ENCODE measurements at regions not wholly inside any gene's neighbourhood (a gene's known extent, or its start where the extent isn't known, plus 50 kb on each side); places are given as distances from the start of the nearest gene placed in this dataset.
A peak's percentile ranks its signal among the peaks of the same experiment; 100 is the strongest.

- Histone ChIP-seq H3K9ac (ENCODE audit: low read length) (no peak overlapping the region), H3K79me2 (ENCODE audit: low read length) (no peaks in the 10 kb centered on the region), H3K4me2 (ENCODE audit: low read depth, low read length, poor library complexity, severe bottlenecking) (peak overlapping the region; percentile 42), H3K27me3 (ENCODE audit: low read length) (no peaks in the 10 kb centered on the region), H3K4me3 (ENCODE audit: low read length) (peak overlapping the region; percentile 40; the same call in 1 of the 2 replicates), H3K36me3 (ENCODE audit: insufficient read depth, low read length) (no peaks in the 10 kb centered on the region), H4K20me1 (ENCODE audit: insufficient read depth, low read depth, low read length) (no peaks in the 10 kb centered on the region), H3K4me1 (ENCODE audit: low read length) (peaks cover 23% of the 10 kb centered on the region), H3K9me2 (replicated peaks; ENCODE audit: insufficient read depth, low read length) (no peaks in the 10 kb centered on the region), H3K9me3 (ENCODE audit: low read length) (no peaks in the 10 kb centered on the region), H3K27ac (ENCODE audit: low read length) (no peak overlapping the region), H2AFZ (ENCODE audit: low read length) (peak overlapping the region; percentile 21; the same call in 1 of the 2 replicates)
- peak; percentile 90 for DNase-seq
These were observed 104.0 kb downstream of the FAM53A start for GRCh38 chr4:1579901-1580691.

- DNase-seq = peak; percentile 54
- peak overlapping the region; percentile 40; the same call in 1 of the 2 replicates for H3K4me3 ChIP-seq (ENCODE audit: low read length)
These were observed 104.9 kb downstream of the FAM53A start for GRCh38 chr4:1579001-1579900.

DNA sequence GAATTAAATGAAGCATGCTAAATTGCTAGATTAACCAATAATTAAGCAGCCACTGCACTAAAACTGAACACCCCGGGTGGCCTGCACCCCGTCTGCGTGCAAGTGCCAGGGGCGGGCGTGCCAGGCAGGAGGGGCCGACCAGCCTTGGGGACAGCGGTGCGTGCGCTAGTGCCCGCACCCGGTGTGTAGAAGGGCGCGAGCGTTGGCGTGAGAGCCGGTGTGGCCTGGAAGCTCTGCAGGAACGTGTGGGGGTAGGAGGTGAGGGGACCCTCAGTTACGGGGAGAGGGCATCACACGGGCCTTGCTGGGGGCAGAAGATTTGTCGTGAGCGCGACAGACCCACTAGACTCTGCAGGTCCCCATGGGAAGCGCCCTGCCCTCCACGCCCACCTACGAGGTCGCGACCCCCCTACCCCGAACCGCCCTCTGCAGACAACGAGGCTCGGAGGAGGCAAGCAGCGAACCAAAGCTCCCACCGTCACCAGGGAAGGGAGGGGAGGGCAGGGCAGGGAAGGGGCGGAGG lies 105.8 kb downstream of the FAM53A start:
- H3K27me3 ChIP-seq (ENCODE audit: low read length) = no peaks in the 10 kb centered on the region
- no peak overlapping the region for H3K27ac ChIP-seq (ENCODE audit: low read length)
- H3K4me2 ChIP-seq (ENCODE audit: low read depth, low read length, poor library complexity, severe bottlenecking) = no peak overlapping the region
- no peaks in the 10 kb centered on the region for H3K9me2 ChIP-seq (replicated peaks; ENCODE audit: insufficient read depth, low read length)
- no peak overlapping the region for H2AFZ ChIP-seq (ENCODE audit: low read length)
- H4K20me1 ChIP-seq (ENCODE audit: insufficient read depth, low read depth, low read length) = no peaks in the 10 kb centered on the region
- H3K4me1 ChIP-seq (ENCODE audit: low read length) = peaks cover 16% of the 10 kb centered on the region
- H3K9ac ChIP-seq (ENCODE audit: low read length) = no peak overlapping the region
- H3K36me3 ChIP-seq (ENCODE audit: insufficient read depth, low read length) = no peaks in the 10 kb centered on the region
- H3K4me3 ChIP-seq (ENCODE audit: low read length) = no peak overlapping the region
- H3K9me3 ChIP-seq (ENCODE audit: low read length) = no peaks in the 10 kb centered on the region
- no peaks in the 10 kb centered on the region for H3K79me2 ChIP-seq (ENCODE audit: low read length)
- no peak for DNase-seq

More at GRCh38 chr4:1579001-1579900, 104.9 kb downstream of the FAM53A start:
- Histone ChIP-seq H3K79me2 (ENCODE audit: low read length) (no peaks in the 10 kb centered on the region), H3K36me3 (ENCODE audit: insufficient read depth, low read length) (no peaks in the 10 kb centered on the region), H3K9me3 (ENCODE audit: low read length) (no peaks in the 10 kb centered on the region), H2AFZ (ENCODE audit: low read length) (peak overlapping the region; percentile 21; the same call in 1 of the 2 replicates), H4K20me1 (ENCODE audit: insufficient read depth, low read depth, low read length) (no peaks in the 10 kb centered on the region), H3K9me2 (replicated peaks; ENCODE audit: insufficient read depth, low read length) (no peaks in the 10 kb centered on the region), H3K4me2 (ENCODE audit: low read depth, low read length, poor library complexity, severe bottlenecking) (peak overlapping the region; percentile 42), H3K9ac (ENCODE audit: low read length) (0 out of 2 replicates have a peak overlapping the region, but pooled peaks have one; percentile 17), H3K27ac (ENCODE audit: low read length) (no peak overlapping the region), H3K4me1 (ENCODE audit: low read length) (peaks cover 23% of the 10 kb centered on the region), H3K27me3 (ENCODE audit: low read length) (no peaks in the 10 kb centered on the region)

GRCh38 chr4:1577822-1578217 lies 106.3 kb downstream of the FAM53A start:
- Histone ChIP-seq H3K27me3 (ENCODE audit: low read length) (no peaks in the 10 kb centered on the region), H3K4me1 (ENCODE audit: low read length) (peaks cover 11% of the 10 kb centered on the region), H2AFZ (ENCODE audit: low read length) (no peak overlapping the region), H3K4me3 (ENCODE audit: low read length) (no peak overlapping the region), H3K79me2 (ENCODE audit: low read length) (no peaks in the 10 kb centered on the region), H3K4me2 (ENCODE audit: low read depth, low read length, poor library complexity, severe bottlenecking) (no peak overlapping the region), H3K36me3 (ENCODE audit: insufficient read depth, low read length) (no peaks in the 10 kb centered on the region), H3K27ac (ENCODE audit: low read length) (no peak overlapping the region), H3K9ac (ENCODE audit: low read length) (no peak overlapping the region), H3K9me3 (ENCODE audit: low read length) (no peaks in the 10 kb centered on the region), H4K20me1 (ENCODE audit: insufficient read depth, low read depth, low read length) (no peaks in the 10 kb centered on the region), H3K9me2 (replicated peaks; ENCODE audit: insufficient read depth, low read length) (no peaks in the 10 kb centered on the region)
- DNase-seq = no peak

DNA sequence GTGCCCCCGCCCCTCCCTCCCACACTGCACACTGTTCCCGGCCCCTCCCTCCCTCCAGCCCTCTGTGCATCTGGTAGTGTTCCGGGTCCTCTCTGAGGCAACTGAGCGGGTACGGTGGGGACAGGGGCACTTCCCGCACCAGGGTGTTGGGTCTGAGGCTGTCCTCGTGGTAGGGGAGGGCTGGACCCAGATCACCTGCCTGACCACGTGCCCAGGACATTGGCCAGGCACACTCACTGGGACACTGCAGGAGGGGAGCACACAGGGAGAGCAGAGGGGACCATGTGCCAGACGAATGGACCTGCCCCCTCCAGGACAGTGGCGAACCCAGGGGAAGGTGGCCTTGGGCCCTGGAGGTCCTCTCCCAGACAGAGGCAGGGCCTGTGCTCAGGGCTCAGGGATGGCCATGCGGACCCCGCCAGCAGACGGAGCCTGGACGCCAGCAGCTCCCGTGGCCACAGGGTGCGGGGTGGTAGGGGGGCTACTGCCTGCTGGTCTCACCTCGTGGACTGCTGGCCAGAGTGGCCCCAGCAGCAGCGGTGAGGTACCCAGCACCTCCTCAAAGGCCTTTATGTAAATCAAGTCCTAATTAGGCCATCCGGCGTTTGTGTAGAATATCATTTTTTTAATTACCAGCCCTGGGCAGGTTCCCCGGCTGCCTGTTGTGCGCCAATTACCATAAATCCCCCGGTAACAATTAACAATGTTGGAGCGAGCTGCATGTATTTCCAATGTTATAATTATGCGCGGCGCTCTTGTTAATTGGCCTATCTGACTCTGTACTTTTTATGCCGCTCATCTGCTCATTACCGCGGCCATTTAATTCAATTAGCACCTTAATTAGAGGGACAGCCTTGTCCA lies 106.9 kb downstream of the FAM53A start:
- H4K20me1 ChIP-seq (ENCODE audit: insufficient read depth, low read depth, low read length) = no peaks in the 10 kb centered on the region
- H3K4me1 ChIP-seq (ENCODE audit: low read length) = peaks cover 10% of the 10 kb centered on the region
- H3K9me2 ChIP-seq (replicated peaks; ENCODE audit: insufficient read depth, low read length) = no peaks in the 10 kb centered on the region
- no peaks in the 10 kb centered on the region for H3K9me3 ChIP-seq (ENCODE audit: low read length)
- no peak overlapping the region for H3K4me2 ChIP-seq (ENCODE audit: low read depth, low read length, poor library complexity, severe bottlenecking)
- H2AFZ ChIP-seq (ENCODE audit: low read length) = no peak overlapping the region
- no peak for DNase-seq
- no peaks in the 10 kb centered on the region for H3K79me2 ChIP-seq (ENCODE audit: low read length)
- no peak overlapping the region for H3K27ac ChIP-seq (ENCODE audit: low read length)
- H3K27me3 ChIP-seq (ENCODE audit: low read length) = no peaks in the 10 kb centered on the region
- no peaks in the 10 kb centered on the region for H3K36me3 ChIP-seq (ENCODE audit: insufficient read depth, low read length)
- no peak overlapping the region for H3K9ac ChIP-seq (ENCODE audit: low read length)
- no peak overlapping the region for H3K4me3 ChIP-seq (ENCODE audit: low read length)

GRCh38 chr4:1576304-1576960 lies 107.7 kb downstream of the FAM53A start:
- no peak for DNase-seq
- Histone ChIP-seq H3K79me2 (ENCODE audit: low read length) (no peaks in the 10 kb centered on the region), H3K36me3 (ENCODE audit: insufficient read depth, low read length) (no peaks in the 10 kb centered on the region), H3K4me3 (ENCODE audit: low read length) (no peak overlapping the region), H3K4me1 (ENCODE audit: low read length) (peaks cover 10% of the 10 kb centered on the region), H3K4me2 (ENCODE audit: low read depth, low read length, poor library complexity, severe bottlenecking) (no peak overlapping the region), H3K9me2 (replicated peaks; ENCODE audit: insufficient read depth, low read length) (no peaks in the 10 kb centered on the region), H3K9ac (ENCODE audit: low read length) (no peak overlapping the region), H3K27me3 (ENCODE audit: low read length) (no peaks in the 10 kb centered on the region), H3K9me3 (ENCODE audit: low read length) (no peaks in the 10 kb centered on the region), H2AFZ (ENCODE audit: low read length) (no peak overlapping the region), H4K20me1 (ENCODE audit: insufficient read depth, low read depth, low read length) (no peaks in the 10 kb centered on the region), H3K27ac (ENCODE audit: low read length) (no peak overlapping the region)

DNA sequence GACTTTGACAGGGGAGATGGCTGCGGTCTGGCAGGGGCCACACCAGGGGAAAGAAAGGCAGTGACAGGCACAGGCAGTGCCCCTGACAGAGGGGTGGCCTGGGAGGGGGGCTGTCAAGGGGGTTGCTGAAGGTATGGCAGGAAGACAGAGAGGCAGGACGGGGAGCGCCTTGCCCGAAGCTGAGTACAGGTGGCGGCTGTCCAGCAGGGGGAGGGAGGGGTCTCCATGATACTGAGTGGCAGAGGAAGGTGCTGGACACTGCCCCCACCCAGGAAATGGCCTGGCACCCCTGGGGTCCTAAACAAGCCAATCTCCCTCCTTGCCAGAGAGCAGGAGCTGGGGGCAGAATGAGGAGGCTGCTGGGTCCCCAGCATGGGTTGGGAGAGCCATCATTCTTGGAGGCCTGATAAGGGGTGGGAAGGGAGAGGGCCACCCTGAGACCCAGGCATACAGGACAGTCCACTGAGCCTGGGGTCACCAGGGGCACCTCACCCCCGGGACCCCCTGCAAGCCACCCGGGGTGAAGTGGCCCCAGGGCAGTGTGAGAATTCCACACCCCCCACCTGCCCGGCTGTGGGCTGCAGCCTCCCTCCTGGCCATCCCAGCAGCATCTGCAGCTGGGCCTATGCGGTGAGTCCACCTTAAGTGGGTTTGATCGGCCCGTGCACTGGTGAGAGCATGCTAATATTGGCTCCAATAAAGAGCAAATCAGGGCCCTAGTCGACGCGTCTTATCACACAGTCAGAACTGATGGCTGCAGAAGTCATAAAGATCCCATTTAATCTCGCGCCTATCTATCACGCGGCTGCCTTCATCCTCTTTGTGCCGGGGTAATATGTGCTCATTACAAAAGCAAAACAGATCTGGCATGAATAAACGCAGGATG lies 108.5 kb downstream of the FAM53A start:
- Histone ChIP-seq H3K9me2 (replicated peaks; ENCODE audit: insufficient read depth, low read length) (no peaks in the 10 kb centered on the region), H3K9ac (ENCODE audit: low read length) (no peak overlapping the region), H3K79me2 (ENCODE audit: low read length) (no peaks in the 10 kb centered on the region), H3K4me3 (ENCODE audit: low read length) (no peak overlapping the region), H4K20me1 (ENCODE audit: insufficient read depth, low read depth, low read length) (no peaks in the 10 kb centered on the region), H3K36me3 (ENCODE audit: insufficient read depth, low read length) (no peaks in the 10 kb centered on the region), H3K9me3 (ENCODE audit: low read length) (no peaks in the 10 kb centered on the region), H3K27ac (ENCODE audit: low read length) (no peak overlapping the region), H3K4me1 (ENCODE audit: low read length) (peaks cover 10% of the 10 kb centered on the region), H2AFZ (ENCODE audit: low read length) (no peak overlapping the region), H3K4me2 (ENCODE audit: low read depth, low read length, poor library complexity, severe bottlenecking) (no peak overlapping the region), H3K27me3 (ENCODE audit: low read length) (no peaks in the 10 kb centered on the region)
- DNase-seq = no peak

Data from Karpas-422 (cell line).